K562 (cell line): ENCODE measurements at regions not wholly inside any gene's neighbourhood (a gene's known extent, or its start where the extent isn't known, plus 50 kb on each side); places are given as distances from the start of the nearest gene placed in this dataset.

Experiments
- ATAC-seq: fragments of 200-7000 bp; cut with Tn5 transposase; 3 replicates; pipeline ENCODE4 v1.9.1; 2020; ENCODE audit warnings: moderate library complexity
- BruUV-seq: library from RNA; stranded (reverse); fragments of 400-500 nt; replicated peaks from 2 replicates; lab custom pipeline; 2021; lab: Mats Ljungman, UMichigan
- CTCF ChIA-PET: fragments of 300-600 bp; formaldehyde crosslinking; extraction: SDS; loops from one replicate; lab custom pipeline; 2021; ENCODE audit warnings: low intra/inter-chr PET ratio; lab: Yijun Ruan, JAX
- POLR2A ChIA-PET: fragments of 300-600, 350-650 bp; sonication (Branson Sonifier 250); formaldehyde crosslinking; extraction: SDS; loops from one replicate; lab custom pipeline; 2021; ENCODE audit warnings: antibody characterized with exemption, inconsistent platforms; lab: Yijun Ruan, JAX
- DNase-seq, 4 experiments: peaks; one replicate each; pipeline versions ENCODE4 v3.0.0 to v3.0.0-alpha.2; 2011 to 2018; ENCODE audit warnings: low spot score in 3 of 4, mixed read lengths in 3 of 4; ENCODE audit errors: extremely low read depth in 1 of 4
- FAIRE-seq: peaks from 2 replicates; lab custom pipeline; 2011; peaks lifted over from hg19 to GRCh38; lab: Jason Lieb, UNC
- H2AFZ ChIP-seq: 2 replicates; pipeline ENCODE4 v1.6.0; 2011; ENCODE audit warnings: low read depth, low read length, control low read depth, inconsistent platforms
- H3K27ac ChIP-seq: fragments of 200-600 bp; 3 replicates; pipeline ENCODE4 v1.8.0; 2011; ENCODE audit warnings: low read depth, mild to moderate bottlenecking, control low read depth, inconsistent platforms, low read length, moderate library complexity, mixed read lengths; ENCODE audit errors: extremely low read depth
- H3K27me3 ChIP-seq, 2 experiments: fragments of 300-600 bp in 1 of 2; 2 replicates in 1 of 2; 3 replicates in 1 of 2; pipeline versions ENCODE4 v1.6.0 to v1.8.0; 2011; ENCODE audit warnings: inconsistent platforms in 2 of 2, low read length in 2 of 2, mild to moderate bottlenecking in 1 of 2, mixed read lengths in 1 of 2, moderate library complexity in 1 of 2; ENCODE audit not compliant: control insufficient read depth in 2 of 2, insufficient read depth in 2 of 2
- H3K36me3 ChIP-seq: fragments of 300-600 bp; 3 replicates; pipeline ENCODE4 v1.8.0; 2011; ENCODE audit warnings: mild to moderate bottlenecking, low read length, inconsistent platforms; ENCODE audit not compliant: control insufficient read depth, insufficient read depth
- H3K4me1 ChIP-seq, 2 experiments: fragments of 200-600 bp in 1 of 2; replicated peaks in 1 of 2; 2 replicates in 1 of 2; 3 replicates in 1 of 2; pipeline versions ENCODE4 v1.5.1 to v1.8.0; 2011; ENCODE audit warnings: inconsistent platforms in 2 of 2, low read length in 2 of 2, mild to moderate bottlenecking in 1 of 2, mixed read lengths in 1 of 2, moderate library complexity in 1 of 2; ENCODE audit not compliant: control insufficient read depth in 2 of 2, insufficient read depth in 2 of 2
- H3K4me2 ChIP-seq: 2 replicates; pipeline ENCODE4 v1.6.1; 2011; ENCODE audit warnings: low read length, control low read depth, inconsistent platforms, mixed read lengths; ENCODE audit not compliant: insufficient read depth
- H3K4me3 ChIP-seq: fragments of 200-600 bp; sonication (generic), shearing (Covaris generic); 2 replicates; pipeline ENCODE4 v1.5.1; 2016; ENCODE audit warnings: control low read depth, inconsistent platforms
- H3K79me2 ChIP-seq: fragments of 200-600 bp; 3 replicates; pipeline ENCODE4 v1.8.0; 2011; ENCODE audit warnings: low read length, inconsistent platforms; ENCODE audit not compliant: control insufficient read depth, insufficient read depth
- H3K9ac ChIP-seq, 2 experiments: 2 replicates each; pipeline versions ENCODE4 v1.6.0 to v1.6.1; 2011; ENCODE audit warnings: low read depth in 2 of 2, low read length in 2 of 2, control low read depth in 1 of 2, inconsistent platforms in 1 of 2, mild to moderate bottlenecking in 1 of 2, mixed read lengths in 1 of 2; ENCODE audit not compliant: insufficient read depth in 1 of 2
- H3K9me1 ChIP-seq: one replicate; pipeline ENCODE4 v1.6.0; 2011; ENCODE audit warnings: inconsistent platforms, mild to moderate bottlenecking, low read length, moderate library complexity; ENCODE audit not compliant: control insufficient read depth, insufficient read depth
- H3K9me3 ChIP-seq: replicated peaks from 2 replicates; pipeline ENCODE4 v1.5.1; 2011; ENCODE audit warnings: low read depth, low read length, inconsistent platforms; ENCODE audit not compliant: control insufficient read depth, insufficient read depth
- H4K20me1 ChIP-seq: replicated peaks from 2 replicates; pipeline ENCODE4 v1.6.1; 2011; ENCODE audit warnings: low read length, inconsistent platforms, mixed read lengths; ENCODE audit not compliant: control insufficient read depth, insufficient read depth
- NELFE ChIP-seq: IDR thresholded peaks from 2 replicates; pipeline ENCODE4 v1.6.1; 2011; ENCODE audit warnings: mild to moderate bottlenecking; ENCODE audit not compliant: insufficient read depth, insufficient read length
- POLR2G ChIP-seq: fragments of 200-400 bp; formaldehyde crosslinking; IDR thresholded peaks from 2 replicates; pipeline ENCODE4 v1.6.1; 2017; ENCODE audit warnings: low read depth, mild to moderate bottlenecking, antibody characterized with exemption, low read length, moderate library complexity
- WGBS: fragments of 100-300 bp; shearing (Covaris generic); methylation state at CpG from one replicate; pipeline ENCODE4 v1.1.6; 2016; ENCODE audit warnings: low coverage, mixed read lengths; ENCODE audit not compliant: insufficient coverage; ENCODE audit errors: missing lambda C conversion rate; 5-methylcytosine and 5-hydroxymethylcytosine counted together
- in situ Hi-C: fragments of 300-500 bp; cut with MboI; formaldehyde crosslinking; loops from 4 replicates; pipeline ENCODE4 v1.15.0; 2018; ENCODE audit warnings: inconsistent platforms, mixed read lengths
- intact Hi-C: fragments of 100-400 bp; cut with micrococcal nuclease; formaldehyde crosslinking; loops from 2 replicates; pipeline ENCODE4 v1.14.2; 2022
- TF ChIP-seq, protein P1 (sequence below): IDR thresholded peaks from 2 replicates; pipeline ENCODE4 v1.6.1; 2011; ENCODE audit not compliant: insufficient read length; ENCODE audit errors: extremely low read depth
- TF ChIP-seq, protein P2 (sequence below): fragments of 200-400 bp; formaldehyde crosslinking; IDR thresholded peaks from 2 replicates; pipeline ENCODE4 v1.6.1; 2017; ENCODE audit warnings: mild to moderate bottlenecking, low read depth, low read length, moderate library complexity

DNA sequence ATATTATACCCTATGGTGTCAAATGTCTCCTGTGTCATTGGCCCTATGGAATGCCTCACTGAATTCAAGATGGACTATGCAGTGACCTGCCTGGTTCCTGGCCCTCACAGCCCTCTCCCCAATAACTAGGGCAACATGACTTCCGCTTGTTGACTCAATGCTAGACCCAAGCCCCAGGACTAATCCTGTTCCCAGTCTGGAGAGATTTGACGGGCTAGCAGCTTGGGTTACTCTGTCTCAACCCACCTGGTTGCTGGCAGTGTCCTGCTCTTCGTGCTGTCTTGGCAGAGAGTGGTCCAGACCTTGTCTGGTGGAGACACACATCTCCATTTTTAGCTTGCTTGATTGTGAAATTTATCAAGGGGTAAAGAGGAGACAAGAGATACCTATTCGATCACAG, 135.8 kb upstream of the HES1 start:
- no peaks in the 10 kb centered on the region for H3K36me3 ChIP-seq
- intact Hi-C loops = loop anchor here (5.0 to 10.0 kb wide), 4 partner anchors 73 to 257 kb away; no protein-coding TSS in a partner anchor

More for the DNA sequence above, 135.8 kb upstream of the HES1 start:
- no peaks in the 10 kb centered on the region for H3K27me3 ChIP-seq
- H3K9me1 ChIP-seq = no peaks in the 10 kb centered on the region
- TF ChIP-seq, protein P1, sequence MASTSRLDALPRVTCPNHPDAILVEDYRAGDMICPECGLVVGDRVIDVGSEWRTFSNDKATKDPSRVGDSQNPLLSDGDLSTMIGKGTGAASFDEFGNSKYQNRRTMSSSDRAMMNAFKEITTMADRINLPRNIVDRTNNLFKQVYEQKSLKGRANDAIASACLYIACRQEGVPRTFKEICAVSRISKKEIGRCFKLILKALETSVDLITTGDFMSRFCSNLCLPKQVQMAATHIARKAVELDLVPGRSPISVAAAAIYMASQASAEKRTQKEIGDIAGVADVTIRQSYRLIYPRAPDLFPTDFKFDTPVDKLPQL = no peak
- TF ChIP-seq POLR2G (no peak), NELFE (no peak)
- TF ChIP-seq, protein P2, sequence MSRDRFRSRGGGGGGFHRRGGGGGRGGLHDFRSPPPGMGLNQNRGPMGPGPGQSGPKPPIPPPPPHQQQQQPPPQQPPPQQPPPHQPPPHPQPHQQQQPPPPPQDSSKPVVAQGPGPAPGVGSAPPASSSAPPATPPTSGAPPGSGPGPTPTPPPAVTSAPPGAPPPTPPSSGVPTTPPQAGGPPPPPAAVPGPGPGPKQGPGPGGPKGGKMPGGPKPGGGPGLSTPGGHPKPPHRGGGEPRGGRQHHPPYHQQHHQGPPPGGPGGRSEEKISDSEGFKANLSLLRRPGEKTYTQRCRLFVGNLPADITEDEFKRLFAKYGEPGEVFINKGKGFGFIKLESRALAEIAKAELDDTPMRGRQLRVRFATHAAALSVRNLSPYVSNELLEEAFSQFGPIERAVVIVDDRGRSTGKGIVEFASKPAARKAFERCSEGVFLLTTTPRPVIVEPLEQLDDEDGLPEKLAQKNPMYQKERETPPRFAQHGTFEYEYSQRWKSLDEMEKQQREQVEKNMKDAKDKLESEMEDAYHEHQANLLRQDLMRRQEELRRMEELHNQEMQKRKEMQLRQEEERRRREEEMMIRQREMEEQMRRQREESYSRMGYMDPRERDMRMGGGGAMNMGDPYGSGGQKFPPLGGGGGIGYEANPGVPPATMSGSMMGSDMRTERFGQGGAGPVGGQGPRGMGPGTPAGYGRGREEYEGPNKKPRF = no peak
- peaks cover 31 to 43% of the 10 kb centered on the region in 2 experiments for H3K4me1 ChIP-seq
- in situ Hi-C loops = no loop called here
- no peak overlapping the region for H3K27ac ChIP-seq
- no peak overlapping the region; a peak in 1 of 4 replicates for H3K9ac ChIP-seq
- H3K4me3 ChIP-seq = no peak overlapping the region
- no peaks in the 10 kb centered on the region for H4K20me1 ChIP-seq
- BruUV-seq = no TSS peak
- H3K9me3 ChIP-seq = no peaks in the 10 kb centered on the region
- no peak for DNase-seq
- POLR2A ChIA-PET = no interaction called here
- H2AFZ ChIP-seq = no peak overlapping the region
- H3K79me2 ChIP-seq = no peaks in the 10 kb centered on the region
- CTCF ChIA-PET = no interaction called here
- no peak for FAIRE-seq
- 82% methylated on average over 4 of the region's 4 CpGs for WGBS
- no peak for ATAC-seq
- H3K4me2 ChIP-seq = no peak overlapping the region
